ENCODE measurements at regions not wholly inside any gene's neighbourhood (a gene's known extent, or its start where the extent isn't known, plus 50 kb on each side); places are given as distances from the start of the nearest gene placed in this dataset.

- no peaks in the 10 kb centered on the region for H3K27me3 ChIP-seq (ENCODE audit: control insufficient read depth, insufficient read depth, low read length, poor library complexity, severe bottlenecking)
- H3K9ac ChIP-seq (ENCODE audit: extremely low read depth, low read length, poor library complexity, severe bottlenecking) = no peak overlapping the region
- no peaks in the 10 kb centered on the region for H3K4me1 Mint-ChIP-seq
- H3K27ac ChIP-seq (ENCODE audit: low read depth, low read length) = no peak overlapping the region
- H3K27me3 Mint-ChIP-seq (ENCODE audit: insufficient read depth) = peaks cover 10% of the 10 kb centered on the region
- no peaks in the 10 kb centered on the region for H3K36me3 ChIP-seq (ENCODE audit: control insufficient read depth, insufficient read depth, low read length)
- H3K9me3 Mint-ChIP-seq = peaks cover 29% of the 10 kb centered on the region
- H3K4me3 ChIP-seq (ENCODE audit: low read length) = no peak overlapping the region
- no peaks in the 10 kb centered on the region for H3K4me1 ChIP-seq (ENCODE audit: control insufficient read depth, insufficient read depth, low read length)
- H3K4me3 Mint-ChIP-seq = no peak overlapping the region
- peaks cover 9% of the 10 kb centered on the region for H3K9me3 ChIP-seq (ENCODE audit: control insufficient read depth, low read length)
- WGBS, 2 experiments (ENCODE audit: insufficient coverage in 1 of 2, insufficient read length in 1 of 2) = 92 to 94% methylated on average over 2 to 8 of the region's 8 CpGs
- no peak overlapping the region for H3K27ac Mint-ChIP-seq
- no peaks in the 10 kb centered on the region for H3K36me3 Mint-ChIP-seq (ENCODE audit: low read depth)
- no peak for DNase-seq
- TF ChIP-seq CTCF (conservative IDR thresholded peaks at IDR 0.05) = no peak
Observed at GRCh38 chr4:77466430-77466829, 139.2 kb upstream of the CXCL13 start.

GRCh38 chr4:77471821-77472495 lies 133.7 kb upstream of the CXCL13 start:
- Mint-ChIP-seq H3K36me3 (ENCODE audit: low read depth) (no peaks in the 10 kb centered on the region), H3K4me1 (no peaks in the 10 kb centered on the region), H3K27me3 (ENCODE audit: insufficient read depth) (peaks cover 25% of the 10 kb centered on the region), H3K9me3 (peaks cover 6% of the 10 kb centered on the region), H3K27ac (no peak overlapping the region), H3K4me3 (no peak overlapping the region)
- Histone ChIP-seq H3K9me3 (ENCODE audit: control insufficient read depth, low read length) (no peaks in the 10 kb centered on the region), H3K4me1 (ENCODE audit: control insufficient read depth, insufficient read depth, low read length) (no peaks in the 10 kb centered on the region), H3K36me3 (ENCODE audit: control insufficient read depth, insufficient read depth, low read length) (no peaks in the 10 kb centered on the region), H3K27ac (ENCODE audit: low read depth, low read length) (no peak overlapping the region), H3K27me3 (ENCODE audit: control insufficient read depth, insufficient read depth, low read length, poor library complexity, severe bottlenecking) (peaks cover 8% of the 10 kb centered on the region), H3K4me3 (ENCODE audit: low read length) (no peak overlapping the region), H3K9ac (ENCODE audit: extremely low read depth, low read length, poor library complexity, severe bottlenecking) (no peak overlapping the region)
- TF ChIP-seq CTCF (conservative IDR thresholded peaks at IDR 0.05) = no peak
- no peak for DNase-seq
- WGBS, 2 experiments (ENCODE audit: insufficient coverage in 1 of 2, insufficient read length in 1 of 2) = 87 to 96% methylated on average over 5 of the region's 5 CpGs

GRCh38 chr4:77473509-77473908 lies 132.1 kb upstream of the CXCL13 start:
- Histone ChIP-seq H3K36me3 (ENCODE audit: control insufficient read depth, insufficient read depth, low read length) (no peaks in the 10 kb centered on the region), H3K27me3 (ENCODE audit: control insufficient read depth, insufficient read depth, low read length, poor library complexity, severe bottlenecking) (peaks cover 8% of the 10 kb centered on the region), H3K27ac (ENCODE audit: low read depth, low read length) (no peak overlapping the region), H3K4me3 (ENCODE audit: low read length) (no peak overlapping the region), H3K9ac (ENCODE audit: extremely low read depth, low read length, poor library complexity, severe bottlenecking) (no peak overlapping the region), H3K4me1 (ENCODE audit: control insufficient read depth, insufficient read depth, low read length) (no peaks in the 10 kb centered on the region), H3K9me3 (ENCODE audit: control insufficient read depth, low read length) (no peaks in the 10 kb centered on the region)
- H3K27me3 Mint-ChIP-seq (ENCODE audit: insufficient read depth) = peaks cover 30% of the 10 kb centered on the region
- whole genome bisulfite sequencing, 2 experiments (ENCODE audit: insufficient coverage in 1 of 2, insufficient read length in 1 of 2) = 32 to 50% methylated on average over 1 of the region's 1 CpG
- no peaks in the 10 kb centered on the region for H3K36me3 Mint-ChIP-seq (ENCODE audit: low read depth)
- no peak overlapping the region for H3K4me3 Mint-ChIP-seq
- H3K27ac Mint-ChIP-seq = no peak overlapping the region
- peak; percentile 77 for TF ChIP-seq CTCF (conservative IDR thresholded peaks at IDR 0.05)
- DNase-seq = peak; percentile 64
- no peaks in the 10 kb centered on the region for H3K4me1 Mint-ChIP-seq
- H3K9me3 Mint-ChIP-seq = peaks cover 5% of the 10 kb centered on the region

Measured in endodermal cell (in vitro differentiated cells).